ENCODE measurements at regions not wholly inside any gene's neighbourhood (a gene's known extent, or its start where the extent isn't known, plus 50 kb on each side); places are given as distances from the start of the nearest gene placed in this dataset.

- Histone ChIP-seq H4K91ac (ENCODE audit: low read depth, low read length, poor library complexity) (no peak overlapping the region), H2BK5ac (ENCODE audit: low read length) (no peak overlapping the region), H3K4me2 (ENCODE audit: insufficient read depth, low read length, poor library complexity, severe bottlenecking) (no peak overlapping the region), H3K14ac (ENCODE audit: low read length) (no peak overlapping the region), H3K23ac (ENCODE audit: low read depth, low read length, poor library complexity) (no peak overlapping the region), H3K4ac (ENCODE audit: low read length) (no peak overlapping the region), H3K4me1 (ENCODE audit: control insufficient read depth in 2 of 2, insufficient read depth in 1 of 2, low read depth in 1 of 2, low read length in 2 of 2) (peaks cover 6 to 14% of the 10 kb centered on the region in 2 donors), H2BK120ac (ENCODE audit: low read depth, low read length) (no peak overlapping the region), H3K79me1 (ENCODE audit: low read depth, low read length) (no peaks in the 10 kb centered on the region), H4K8ac (ENCODE audit: low read depth, low read length) (no peak overlapping the region), H2BK12ac (ENCODE audit: low read length) (no peak overlapping the region), H3K36me3 (replicated peaks in 1 of 2; ENCODE audit: control insufficient read depth in 2 of 2, insufficient read depth in 2 of 2, low read length in 2 of 2) (no peaks in the 10 kb centered on the region), H2BK15ac (ENCODE audit: low read length) (no peak overlapping the region), H2AFZ (ENCODE audit: low read length) (no peak overlapping the region), H3K9me3 (replicated peaks in 1 of 2; ENCODE audit: control insufficient read depth in 2 of 2, insufficient read depth in 1 of 2, low read depth in 1 of 2, low read length in 2 of 2) (no peaks in the 10 kb centered on the region), H3K27ac (replicated peaks; ENCODE audit: low read length) (no peak overlapping the region), H3K27me3 (ENCODE audit: control insufficient read depth in 3 of 3, insufficient read depth in 3 of 3, low read depth in 1 of 3, low read length in 3 of 3) (no peaks in the 10 kb centered on the region), H3K18ac (ENCODE audit: low read length) (no peak overlapping the region), H2AK5ac (ENCODE audit: low read depth, low read length) (no peak overlapping the region), H3K4me3 (ENCODE audit: low read length in 2 of 2) (no peak overlapping the region), H3K9ac (ENCODE audit: low read depth, low read length, poor library complexity) (no peak overlapping the region)
- no peak for DNase-seq (ENCODE audit: low spot score)
- no CpG with 5 or more reads among the region's 4 CpGs for WGBS, 2 donors (ENCODE audit: extremely low coverage in 2 of 2, insufficient read length in 2 of 2, insufficient replicate concordance in 1 of 2)
These were observed 103.4 kb upstream of the RALGAPA2 start for GRCh38 chr20:20815711-20816455.

- H3K4me3 ChIP-seq (ENCODE audit: low read length in 2 of 2): no peak overlapping the region
- H2BK12ac ChIP-seq (ENCODE audit: low read length): no peak overlapping the region
- H3K9me3 ChIP-seq (replicated peaks in 1 of 2; ENCODE audit: control insufficient read depth in 2 of 2, insufficient read depth in 1 of 2, low read depth in 1 of 2, low read length in 2 of 2): no peaks in the 10 kb centered on the region
- H3K4me1 ChIP-seq (ENCODE audit: control insufficient read depth in 2 of 2, insufficient read depth in 1 of 2, low read depth in 1 of 2, low read length in 2 of 2): peaks cover 0 to 7% of the 10 kb centered on the region in 2 donors
- no peak overlapping the region for H3K9ac ChIP-seq (ENCODE audit: low read depth, low read length, poor library complexity)
- H4K91ac ChIP-seq (ENCODE audit: low read depth, low read length, poor library complexity): no peak overlapping the region
- no peak overlapping the region for H2AFZ ChIP-seq (ENCODE audit: low read length)
- no peak overlapping the region for H3K23ac ChIP-seq (ENCODE audit: low read depth, low read length, poor library complexity)
- no peak overlapping the region for H2AK5ac ChIP-seq (ENCODE audit: low read depth, low read length)
- no CpG with 5 or more reads among the region's 4 CpGs for WGBS, 2 donors (ENCODE audit: extremely low coverage in 2 of 2, insufficient read length in 2 of 2, insufficient replicate concordance in 1 of 2)
- no peaks in the 10 kb centered on the region for H3K79me1 ChIP-seq (ENCODE audit: low read depth, low read length)
- no peak overlapping the region for H4K8ac ChIP-seq (ENCODE audit: low read depth, low read length)
- H3K4me2 ChIP-seq (ENCODE audit: insufficient read depth, low read length, poor library complexity, severe bottlenecking): no peak overlapping the region
- H3K14ac ChIP-seq (ENCODE audit: low read length): no peak overlapping the region
- DNase-seq (ENCODE audit: low spot score): no peak
- H3K27me3 ChIP-seq (ENCODE audit: control insufficient read depth in 3 of 3, insufficient read depth in 3 of 3, low read depth in 1 of 3, low read length in 3 of 3): no peaks in the 10 kb centered on the region
- no peak overlapping the region for H2BK5ac ChIP-seq (ENCODE audit: low read length)
- no peak overlapping the region for H3K4ac ChIP-seq (ENCODE audit: low read length)
- H2BK15ac ChIP-seq (ENCODE audit: low read length): no peak overlapping the region
- no peak overlapping the region for H3K18ac ChIP-seq (ENCODE audit: low read length)
- H2BK120ac ChIP-seq (ENCODE audit: low read depth, low read length): no peak overlapping the region
- H3K27ac ChIP-seq (replicated peaks; ENCODE audit: low read length): no peak overlapping the region
- no peaks in the 10 kb centered on the region for H3K36me3 ChIP-seq (replicated peaks in 1 of 2; ENCODE audit: control insufficient read depth in 2 of 2, insufficient read depth in 2 of 2, low read length in 2 of 2)
These were observed 102.2 kb upstream of the RALGAPA2 start for GRCh38 chr20:20814685-20815084.

GRCh38 chr20:20812136-20812535 lies 99.7 kb upstream of the RALGAPA2 start:
- Histone ChIP-seq H3K27ac (replicated peaks; ENCODE audit: low read length) (no peak overlapping the region), H2AK5ac (ENCODE audit: low read depth, low read length) (no peak overlapping the region), H4K91ac (ENCODE audit: low read depth, low read length, poor library complexity) (no peak overlapping the region), H3K79me1 (ENCODE audit: low read depth, low read length) (no peaks in the 10 kb centered on the region), H3K23ac (ENCODE audit: low read depth, low read length, poor library complexity) (no peak overlapping the region), H2BK15ac (ENCODE audit: low read length) (no peak overlapping the region), H3K14ac (ENCODE audit: low read length) (no peak overlapping the region), H3K4me2 (ENCODE audit: insufficient read depth, low read length, poor library complexity, severe bottlenecking) (no peak overlapping the region), H2BK5ac (ENCODE audit: low read length) (no peak overlapping the region), H4K8ac (ENCODE audit: low read depth, low read length) (no peak overlapping the region), H2BK12ac (ENCODE audit: low read length) (no peak overlapping the region), H3K4me1 (ENCODE audit: control insufficient read depth in 2 of 2, insufficient read depth in 1 of 2, low read depth in 1 of 2, low read length in 2 of 2) (peaks cover 0 to 5% of the 10 kb centered on the region in 2 donors), H3K4ac (ENCODE audit: low read length) (no peak overlapping the region), H3K36me3 (replicated peaks in 1 of 2; ENCODE audit: control insufficient read depth in 2 of 2, insufficient read depth in 2 of 2, low read length in 2 of 2) (no peaks in the 10 kb centered on the region), H2BK120ac (ENCODE audit: low read depth, low read length) (no peak overlapping the region), H3K9me3 (replicated peaks in 1 of 2; ENCODE audit: control insufficient read depth in 2 of 2, insufficient read depth in 1 of 2, low read depth in 1 of 2, low read length in 2 of 2) (no peaks in the 10 kb centered on the region), H3K18ac (ENCODE audit: low read length) (no peak overlapping the region), H3K27me3 (ENCODE audit: control insufficient read depth in 3 of 3, insufficient read depth in 3 of 3, low read depth in 1 of 3, low read length in 3 of 3) (no peaks in the 10 kb centered on the region), H3K9ac (ENCODE audit: low read depth, low read length, poor library complexity) (no peak overlapping the region), H2AFZ (ENCODE audit: low read length) (no peak overlapping the region), H3K4me3 (ENCODE audit: low read length in 2 of 2) (no peak overlapping the region)
- WGBS, 2 donors (ENCODE audit: extremely low coverage in 2 of 2, insufficient read length in 2 of 2, insufficient replicate concordance in 1 of 2): no CpG with 5 or more reads among the region's 5 CpGs
- no peak for DNase-seq (ENCODE audit: low spot score)

GRCh38 chr20:20808016-20808415 lies 95.6 kb upstream of the RALGAPA2 start:
- Histone ChIP-seq H3K4me3 (ENCODE audit: low read length in 2 of 2) (no peak overlapping the region), H3K14ac (ENCODE audit: low read length) (no peak overlapping the region), H3K27me3 (ENCODE audit: control insufficient read depth in 3 of 3, insufficient read depth in 3 of 3, low read depth in 1 of 3, low read length in 3 of 3) (peaks cover 0 to 4% (median 0%) of the 10 kb centered on the region in 3 experiments), H3K9ac (ENCODE audit: low read depth, low read length, poor library complexity) (no peak overlapping the region), H3K4me1 (ENCODE audit: control insufficient read depth in 2 of 2, insufficient read depth in 1 of 2, low read depth in 1 of 2, low read length in 2 of 2) (no peaks in the 10 kb centered on the region), H2AK5ac (ENCODE audit: low read depth, low read length) (no peak overlapping the region), H2BK5ac (ENCODE audit: low read length) (no peak overlapping the region), H2BK12ac (ENCODE audit: low read length) (no peak overlapping the region), H4K8ac (ENCODE audit: low read depth, low read length) (no peak overlapping the region), H3K36me3 (replicated peaks in 1 of 2; ENCODE audit: control insufficient read depth in 2 of 2, insufficient read depth in 2 of 2, low read length in 2 of 2) (no peaks in the 10 kb centered on the region), H3K27ac (replicated peaks; ENCODE audit: low read length) (no peak overlapping the region), H3K18ac (ENCODE audit: low read length) (no peak overlapping the region), H4K91ac (ENCODE audit: low read depth, low read length, poor library complexity) (no peak overlapping the region), H3K4ac (ENCODE audit: low read length) (no peak overlapping the region), H2BK120ac (ENCODE audit: low read depth, low read length) (no peak overlapping the region), H2AFZ (ENCODE audit: low read length) (no peak overlapping the region), H3K4me2 (ENCODE audit: insufficient read depth, low read length, poor library complexity, severe bottlenecking) (no peak overlapping the region), H3K9me3 (replicated peaks in 1 of 2; ENCODE audit: control insufficient read depth in 2 of 2, insufficient read depth in 1 of 2, low read depth in 1 of 2, low read length in 2 of 2) (peaks cover 0 to 5% of the 10 kb centered on the region in 2 donors), H2BK15ac (ENCODE audit: low read length) (no peak overlapping the region), H3K23ac (ENCODE audit: low read depth, low read length, poor library complexity) (no peak overlapping the region), H3K79me1 (ENCODE audit: low read depth, low read length) (no peaks in the 10 kb centered on the region)
- WGBS, 2 donors (ENCODE audit: extremely low coverage in 2 of 2, insufficient read length in 2 of 2, insufficient replicate concordance in 1 of 2): no CpG with 5 or more reads among the region's 4 CpGs
- no peak for DNase-seq (ENCODE audit: low spot score)
